Esophagus muscularis mucosa (tissue), 4 donors: ENCODE measurements at regions not wholly inside any gene's neighbourhood (a gene's known extent, or its start where the extent isn't known, plus 50 kb on each side); places are given as distances from the start of the nearest gene placed in this dataset.

Source experiments
- DNase-seq: peaks from one replicate; pipeline ENCODE4 v3.0.0-alpha.2; 2017; ENCODE audit errors: extremely low spot score
- H3K27ac ChIP-seq, 4 donors: fragments of 200-600 bp; sonication (generic); replicated peaks in 1 of 4; 1 replicate in 3 of 4; 2 replicates in 1 of 4; pipeline ENCODE4 v1.5.1; 2016 to 2019; ENCODE audit warnings: mild to moderate bottlenecking in 1 of 4
- H3K27me3 ChIP-seq, 4 donors: fragments of 200-600 bp; sonication (generic); one replicate each; pipeline versions ENCODE4 v1.5.1 to v1.6.0; 2016 to 2019
- H3K36me3 ChIP-seq, 4 donors: fragments of 200-600 bp; sonication (generic); one replicate each; pipeline ENCODE4 v1.5.1; 2016 to 2019
- H3K4me1 ChIP-seq, 4 donors: fragments of 200-600 bp; sonication (generic); one replicate each; pipeline ENCODE4 v1.5.1; 2016 to 2019
- H3K4me3 ChIP-seq, 4 donors: fragments of 200-600 bp; sonication (generic); 1 replicate in 2 of 4; 2 replicates in 2 of 4; pipeline ENCODE4 v1.5.1; 2016 to 2019; ENCODE audit warnings: mild to moderate bottlenecking in 4 of 4, moderate library complexity in 1 of 4
- H3K9me3 ChIP-seq, 4 donors: fragments of 200-600 bp; sonication (generic); 1 replicate in 3 of 4; 2 replicates in 1 of 4; pipeline ENCODE4 v1.5.1; 2016 to 2019
- EP300 ChIP-seq: sonication (generic); formaldehyde crosslinking; IDR thresholded peaks from one replicate; pipeline ENCODE4 v1.6.1; 2017; ENCODE audit warnings: antibody characterized with exemption
- POLR2A ChIP-seq: fragments of 450-650 bp; IDR thresholded peaks from one replicate; pipeline ENCODE4 v1.6.1; 2017; ENCODE audit warnings: antibody characterized with exemption, moderate library complexity, mild to moderate bottlenecking, low read depth
- POLR2AphosphoS5 ChIP-seq, 2 donors: sonication (generic); formaldehyde crosslinking; IDR thresholded peaks; one replicate each; pipeline ENCODE4 v1.6.1; 2017; ENCODE audit warnings: antibody characterized with exemption in 2 of 2
- WGBS: methylation state at CpG from one replicate; pipeline ENCODE4 v1.1.5; 2018; 5-methylcytosine and 5-hydroxymethylcytosine counted together
- intact Hi-C: fragments of 100-400 bp; cut with DNase I; formaldehyde crosslinking; loops from one replicate; pipeline ENCODE4 v1.15.1; 2023
- TF ChIP-seq, protein P1 (sequence below), 3 experiments: fragments of 200-600 bp in 2 of 3; fragments of 450-650 bp in 1 of 3; sonication (generic) in 2 of 3; IDR thresholded peaks; one replicate each; pipeline ENCODE4 v1.5.1; 2017 to 2019; ENCODE audit warnings: antibody characterized with exemption in 3 of 3, mild to moderate bottlenecking in 2 of 3, moderate library complexity in 1 of 3

DNA sequence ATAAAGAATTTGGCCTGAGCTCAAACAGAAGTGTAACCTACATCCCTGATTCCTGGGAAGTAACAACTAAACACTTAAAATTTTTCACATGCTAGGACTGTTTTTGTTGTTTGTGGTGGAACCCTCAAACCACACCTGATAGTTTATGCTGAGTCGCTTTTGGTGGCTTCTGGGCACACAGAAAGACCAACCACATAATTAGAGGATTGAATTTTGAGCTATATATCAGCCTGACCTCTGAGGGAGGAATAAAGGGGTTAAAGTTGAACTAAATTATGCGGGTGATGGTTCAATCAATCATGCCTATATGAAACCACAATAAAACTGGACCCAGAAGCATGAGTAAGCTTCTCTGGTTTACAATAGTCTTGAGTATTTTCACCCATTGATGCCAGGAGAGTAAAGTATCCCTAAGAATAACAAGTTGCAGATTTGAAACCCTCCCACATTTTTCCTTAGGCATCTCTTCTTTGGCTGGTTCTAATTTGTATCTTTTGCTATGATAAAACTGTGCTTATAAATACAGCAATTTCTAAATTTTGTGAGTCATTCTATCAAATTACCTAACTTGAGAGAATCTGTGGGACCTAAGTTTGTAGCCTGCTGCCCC, 1304.5 kb upstream of the GBE1 start:
- Histone ChIP-seq H3K4me1 (no peaks in the 10 kb centered on the region), H3K27ac (no peak overlapping the region), H3K27me3 (no peaks in the 10 kb centered on the region), H3K4me3 (no peak overlapping the region), H3K9me3 (peaks cover 0 to 8% (median 3%) of the 10 kb centered on the region in 4 donors), H3K36me3 (no peaks in the 10 kb centered on the region)
- 73% methylated on average over 2 of the region's 2 CpGs for WGBS
- DNase-seq = no peak
- intact Hi-C loops = no loop called here
- TF ChIP-seq, protein P1, sequence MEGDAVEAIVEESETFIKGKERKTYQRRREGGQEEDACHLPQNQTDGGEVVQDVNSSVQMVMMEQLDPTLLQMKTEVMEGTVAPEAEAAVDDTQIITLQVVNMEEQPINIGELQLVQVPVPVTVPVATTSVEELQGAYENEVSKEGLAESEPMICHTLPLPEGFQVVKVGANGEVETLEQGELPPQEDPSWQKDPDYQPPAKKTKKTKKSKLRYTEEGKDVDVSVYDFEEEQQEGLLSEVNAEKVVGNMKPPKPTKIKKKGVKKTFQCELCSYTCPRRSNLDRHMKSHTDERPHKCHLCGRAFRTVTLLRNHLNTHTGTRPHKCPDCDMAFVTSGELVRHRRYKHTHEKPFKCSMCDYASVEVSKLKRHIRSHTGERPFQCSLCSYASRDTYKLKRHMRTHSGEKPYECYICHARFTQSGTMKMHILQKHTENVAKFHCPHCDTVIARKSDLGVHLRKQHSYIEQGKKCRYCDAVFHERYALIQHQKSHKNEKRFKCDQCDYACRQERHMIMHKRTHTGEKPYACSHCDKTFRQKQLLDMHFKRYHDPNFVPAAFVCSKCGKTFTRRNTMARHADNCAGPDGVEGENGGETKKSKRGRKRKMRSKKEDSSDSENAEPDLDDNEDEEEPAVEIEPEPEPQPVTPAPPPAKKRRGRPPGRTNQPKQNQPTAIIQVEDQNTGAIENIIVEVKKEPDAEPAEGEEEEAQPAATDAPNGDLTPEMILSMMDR (IDR thresholded peaks at IDR 0.05) = no peak
- TF ChIP-seq POLR2AphosphoS5 (IDR thresholded peaks at IDR 0.05) = no peak
- TF ChIP-seq POLR2A = no peak
- TF ChIP-seq EP300 = no peak

DNA sequence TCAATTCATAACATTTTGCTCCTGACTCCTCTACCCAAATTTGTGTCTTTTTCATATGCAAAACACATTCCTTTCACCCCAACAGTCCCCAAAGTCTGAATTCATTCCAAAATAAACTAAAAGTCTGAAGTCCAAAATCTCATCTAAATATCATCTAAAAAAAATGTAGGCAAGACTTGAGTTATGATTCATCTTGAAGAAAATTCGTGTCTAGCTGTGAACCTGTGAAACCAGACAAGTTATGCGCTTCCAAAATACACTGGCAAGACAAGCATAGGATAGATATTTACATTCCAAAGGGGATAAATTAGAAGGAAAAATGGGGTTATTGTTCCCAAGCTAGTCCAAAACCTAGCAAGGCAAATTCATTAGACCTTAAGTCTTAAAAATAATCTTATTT, 1302.0 kb upstream of the GBE1 start:
- TF ChIP-seq, protein P1 (IDR thresholded peaks at IDR 0.05) = no peak
- TF ChIP-seq EP300 (no peak), POLR2AphosphoS5 (IDR thresholded peaks at IDR 0.05) (no peak), POLR2A (no peak)
- intact Hi-C loops = no loop called here
- no peak overlapping the region for H3K27ac ChIP-seq
- no peaks in the 10 kb centered on the region for H3K36me3 ChIP-seq
- no peak for DNase-seq
- H3K4me1 ChIP-seq = no peaks in the 10 kb centered on the region
- no peak overlapping the region for H3K4me3 ChIP-seq
- 60% methylated on average over 2 of the region's 2 CpGs for WGBS
- H3K27me3 ChIP-seq = no peaks in the 10 kb centered on the region
- peaks cover 0 to 13% (median 4%) of the 10 kb centered on the region in 4 donors for H3K9me3 ChIP-seq

DNA sequence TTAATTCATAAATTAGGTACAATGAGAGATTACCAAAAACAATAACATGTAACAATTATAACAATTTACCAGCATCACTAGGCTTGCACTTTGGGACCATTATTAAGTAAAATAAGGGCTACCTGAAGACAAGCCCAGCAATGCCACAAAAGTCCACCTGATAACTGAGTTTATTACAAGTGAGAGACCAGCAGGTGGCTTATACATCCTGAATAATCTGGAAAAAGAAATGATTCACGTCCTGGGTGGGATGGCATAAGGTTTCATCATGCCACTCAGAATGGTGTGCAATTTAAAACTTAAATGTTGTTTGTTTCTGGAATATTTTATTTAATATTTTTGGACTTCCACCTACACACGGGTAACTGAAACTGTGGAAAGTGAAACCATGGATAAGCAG, 1287.1 kb upstream of the GBE1 start:
- no peaks in the 10 kb centered on the region for H3K36me3 ChIP-seq
- H3K9me3 ChIP-seq = no peaks in the 10 kb centered on the region
- DNase-seq = no peak
- intact Hi-C loops = no loop called here
- no peaks in the 10 kb centered on the region for H3K27me3 ChIP-seq
- 49% methylated on average over 2 of the region's 2 CpGs for WGBS
- H3K4me3 ChIP-seq = no peak overlapping the region
- H3K27ac ChIP-seq = no peak overlapping the region
- no peaks in the 10 kb centered on the region for H3K4me1 ChIP-seq
- TF ChIP-seq POLR2AphosphoS5 (IDR thresholded peaks at IDR 0.05) = no peak
- no peak for TF ChIP-seq EP300
- TF ChIP-seq POLR2A = no peak
- TF ChIP-seq, protein P1 (IDR thresholded peaks at IDR 0.05) = no peak

DNA sequence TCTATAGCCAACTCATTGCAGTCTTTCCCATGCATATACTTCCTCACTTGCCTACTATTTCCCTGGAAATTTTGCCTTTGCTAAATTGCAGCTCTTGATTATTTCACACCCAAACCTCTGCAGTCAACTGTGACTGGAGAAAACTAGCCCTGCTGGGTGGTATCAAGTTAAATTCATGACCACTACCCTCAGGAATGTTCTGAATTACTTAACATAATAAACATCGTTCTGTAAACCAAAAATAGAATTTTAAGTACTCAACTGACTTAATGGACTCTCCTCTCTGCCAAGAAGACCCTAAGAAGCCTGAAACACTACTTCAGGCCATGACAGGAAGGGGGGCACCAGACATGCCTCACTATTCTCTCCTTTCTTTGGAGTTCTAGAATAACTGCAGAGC, 1278.0 kb upstream of the GBE1 start:
- Histone ChIP-seq H3K4me1 (no peaks in the 10 kb centered on the region), H3K4me3 (no peak overlapping the region), H3K27ac (no peak overlapping the region), H3K27me3 (no peaks in the 10 kb centered on the region), H3K9me3 (no peaks in the 10 kb centered on the region), H3K36me3 (no peaks in the 10 kb centered on the region)
- intact Hi-C loops = no loop called here
- WGBS = 50% methylated on average over 1 of the region's 1 CpG
- DNase-seq = no peak
- TF ChIP-seq, protein P1 (IDR thresholded peaks at IDR 0.05) = no peak
- TF ChIP-seq POLR2A (no peak), POLR2AphosphoS5 (IDR thresholded peaks at IDR 0.05) (no peak), EP300 (no peak)

GRCh38 chr3:83035704-83036010, 1274.2 kb upstream of the GBE1 start:
- no peaks in the 10 kb centered on the region for H3K36me3 ChIP-seq
- intact Hi-C loops = no loop called here

More at GRCh38 chr3:83035704-83036010, 1274.2 kb upstream of the GBE1 start:
- DNase-seq = no peak
- Histone ChIP-seq H3K4me1 (peaks cover 0 to 7% (median 0%) of the 10 kb centered on the region in 4 donors), H3K27ac (no peak overlapping the region), H3K9me3 (no peaks in the 10 kb centered on the region), H3K4me3 (no peak overlapping the region), H3K27me3 (no peaks in the 10 kb centered on the region)
- 42% methylated on average over 2 of the region's 2 CpGs for WGBS
- TF ChIP-seq POLR2AphosphoS5 (IDR thresholded peaks at IDR 0.05) = no peak
- TF ChIP-seq POLR2A = no peak
- no peak for TF ChIP-seq EP300
- TF ChIP-seq, protein P1 (IDR thresholded peaks at IDR 0.05) = no peak
